HG03175 (cell line): ENCODE measurements at regions not wholly inside any gene's neighbourhood (a gene's known extent, or its start where the extent isn't known, plus 50 kb on each side); places are given as distances from the start of the nearest gene placed in this dataset.
"Not testable (repeated sequence)": the region's sequence is repeated elsewhere in the genome, so short reads cannot be mapped to it uniquely, and the experiment has no call there.

ENCODE experiments used
- ATAC-seq: cut with Tn5 transposase; IDR thresholded peaks from one replicate; pipeline ENCODE4 v1.9.1; 2021; ENCODE audit warnings: mild to moderate bottlenecking, moderate library complexity; ENCODE audit not compliant: unreplicated experiment

- ATAC-seq, result no peak
Measured at GRCh38 chr2:51335087-51336058, 303.4 kb upstream of the NRXN1 start.

DNA sequence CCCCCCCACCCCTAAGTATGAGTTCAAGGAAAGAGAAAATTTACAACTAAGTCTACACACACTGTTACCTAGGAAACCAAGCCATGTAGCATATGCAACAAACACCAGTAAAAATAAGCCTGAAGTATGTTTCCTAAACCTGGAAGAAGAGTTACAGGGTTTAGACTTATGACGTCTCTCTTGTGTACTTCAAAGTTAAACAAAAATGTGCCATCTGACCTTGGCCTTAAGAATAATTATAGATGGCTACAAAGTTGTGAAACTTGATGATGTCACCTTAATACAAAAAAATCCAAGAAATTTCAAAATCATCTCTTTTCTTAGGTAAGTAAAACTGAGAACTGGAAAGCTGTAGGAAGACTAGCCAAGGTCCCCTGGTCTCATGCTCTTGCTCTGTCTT is 297.6 kb upstream of the NRXN1 start:
- ATAC-seq, result no peak

- ATAC-seq, result no peak
Measured at GRCh38 chr2:51324051-51324450, 292.1 kb upstream of the NRXN1 start.

GRCh38 chr2:51322613-51323012 is 290.7 kb upstream of the NRXN1 start:
- no peak for ATAC-seq

DNA sequence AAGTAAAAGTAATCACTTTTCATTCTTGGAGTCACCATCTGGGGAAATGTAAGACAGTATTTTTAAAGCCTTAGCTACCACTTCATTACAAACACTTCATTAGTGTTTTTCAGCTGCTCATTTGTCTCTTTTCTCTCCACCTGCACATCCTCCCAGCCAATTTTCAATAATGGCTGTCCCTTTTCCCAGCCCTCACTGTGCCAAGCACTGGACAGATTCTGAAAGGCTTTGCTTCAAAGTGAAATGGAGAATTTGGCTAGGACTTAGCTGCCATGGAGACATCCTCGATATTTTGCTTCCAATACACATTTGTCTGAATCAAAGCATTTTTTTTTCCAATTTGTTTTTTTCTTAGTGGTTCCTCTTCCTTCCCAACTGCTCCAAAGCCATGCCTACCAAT is 272.4 kb upstream of the NRXN1 start:
- ATAC-seq, result no peak

GRCh38 chr2:51301381-51301780 is 269.4 kb upstream of the NRXN1 start:
- ATAC-seq, result no peak

- no peak for ATAC-seq
Measured at GRCh38 chr2:51299370-51299769, 267.4 kb upstream of the NRXN1 start.

DNA sequence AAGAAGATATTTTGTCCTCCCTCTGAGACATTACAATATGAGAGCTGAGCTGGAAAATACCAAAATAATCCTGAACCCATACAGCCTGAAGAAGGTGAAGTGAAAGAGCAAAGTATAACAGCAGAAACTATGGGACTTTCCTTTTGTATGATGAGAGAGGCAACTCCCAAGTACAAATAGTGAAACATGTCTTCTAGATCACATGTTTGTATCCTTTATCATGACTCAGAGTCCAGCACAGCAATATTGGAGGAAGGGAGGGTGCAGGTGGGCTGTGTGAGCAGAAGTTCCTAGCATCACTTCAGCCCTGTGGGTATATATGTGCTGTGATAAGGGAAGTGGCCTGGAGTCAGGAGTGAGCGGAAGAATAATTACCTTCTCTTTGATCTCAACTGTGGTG is 265.6 kb upstream of the NRXN1 start:
- ATAC-seq, result no peak

- no peak for ATAC-seq
Measured at GRCh38 chr2:51293566-51294200, 261.8 kb upstream of the NRXN1 start.

GRCh38 chr2:51291762-51292551 is 260.0 kb upstream of the NRXN1 start:
- no peak for ATAC-seq

GRCh38 chr2:51290725-51291124 is 258.8 kb upstream of the NRXN1 start:
- no peak for ATAC-seq

DNA sequence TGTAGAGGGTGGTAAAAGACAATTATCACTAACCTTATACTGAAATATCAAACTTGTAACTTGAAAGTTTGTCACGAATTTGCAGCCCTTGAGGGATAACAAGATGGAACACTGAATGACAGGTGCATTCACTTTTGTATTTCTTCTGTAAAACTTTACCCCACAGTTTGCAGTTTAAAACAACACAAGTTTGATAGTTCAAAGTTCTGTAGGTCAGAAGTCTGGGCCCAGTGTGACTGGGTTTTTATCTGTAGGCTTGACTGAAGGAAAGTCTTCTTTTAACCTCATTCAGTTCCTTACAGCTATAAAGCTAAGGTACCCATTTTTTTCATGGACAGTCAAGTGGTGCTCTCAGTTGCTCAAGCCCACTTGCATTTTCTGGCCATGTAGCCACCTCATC is 257.1 kb upstream of the NRXN1 start:
- ATAC-seq, result no peak

GRCh38 chr2:51268191-51268590 is 236.3 kb upstream of the NRXN1 start:
- no peak for ATAC-seq

GRCh38 chr2:51265539-51265938 is 233.6 kb upstream of the NRXN1 start:
- no peak for ATAC-seq

DNA sequence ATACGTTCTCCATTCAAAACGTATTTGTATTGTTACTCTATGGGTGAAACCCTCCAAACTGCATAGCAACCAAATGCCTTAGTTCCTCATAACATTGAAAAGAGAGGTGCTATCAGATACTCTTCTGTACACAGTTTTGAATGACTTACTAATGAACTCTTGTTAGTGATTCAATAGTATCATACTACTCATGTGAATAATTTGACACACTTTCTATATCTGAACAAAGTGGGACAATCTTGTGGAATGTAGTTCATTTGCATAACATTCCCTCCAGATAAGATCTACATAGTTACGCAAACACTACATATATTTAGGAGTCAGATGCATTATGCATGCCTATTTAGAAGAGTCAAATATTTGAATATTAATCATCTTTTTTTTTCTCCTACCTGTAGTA is 232.0 kb upstream of the NRXN1 start:
- no peak for ATAC-seq

DNA sequence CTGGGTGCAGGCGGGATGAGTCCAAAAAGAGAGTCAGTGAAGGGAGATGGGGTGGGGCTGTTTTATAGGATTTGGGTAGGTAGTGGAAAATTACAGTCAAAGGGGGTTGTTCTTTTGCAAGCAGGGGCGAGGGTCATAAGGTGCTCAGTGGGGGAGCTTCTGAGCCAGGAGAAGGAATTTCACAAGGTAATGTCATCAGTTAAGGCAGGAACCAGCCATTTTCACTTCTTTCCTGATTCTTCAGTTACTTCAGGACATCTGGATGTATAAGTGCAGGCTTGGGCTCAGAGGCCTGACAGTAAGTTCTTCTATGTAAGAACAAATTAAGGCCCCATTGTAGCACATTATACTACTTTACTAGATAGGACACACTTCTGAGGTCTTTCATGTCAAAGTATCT is 231.2 kb upstream of the NRXN1 start:
- ATAC-seq, result not testable (repeated sequence)

GRCh38 chr2:51258301-51258700 is 226.4 kb upstream of the NRXN1 start:
- no peak for ATAC-seq

- ATAC-seq, result no peak
Measured at GRCh38 chr2:51256736-51257135, 224.8 kb upstream of the NRXN1 start.

GRCh38 chr2:51251356-51251755 is 219.4 kb upstream of the NRXN1 start:
- ATAC-seq, result no peak

DNA sequence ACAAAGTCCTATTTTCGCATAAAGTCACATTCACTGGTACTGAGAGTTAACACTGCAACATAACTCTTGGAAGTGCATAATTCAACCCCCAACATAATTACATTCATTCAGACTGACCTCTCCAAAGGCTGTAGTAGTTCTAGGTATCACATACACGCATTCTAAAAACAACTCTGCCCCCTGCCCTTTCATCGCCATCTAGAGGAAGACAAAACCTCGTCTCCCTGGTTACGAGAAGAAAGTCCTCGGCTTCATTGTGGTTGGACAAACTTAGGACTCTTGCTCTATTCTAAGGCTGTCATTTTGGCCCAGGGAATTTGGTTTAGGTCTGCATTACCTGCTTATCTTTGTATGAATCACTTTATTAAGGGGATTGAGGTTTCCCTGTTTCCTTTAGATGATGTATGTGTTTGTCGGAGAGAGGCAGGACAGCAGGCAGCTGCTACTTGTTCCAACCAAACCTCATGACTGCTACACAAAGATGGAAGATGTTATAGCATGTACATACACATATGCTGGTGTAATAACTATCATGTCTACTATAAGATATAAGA is 215.4 kb upstream of the NRXN1 start:
- ATAC-seq, result no peak

GRCh38 chr2:51243892-51244535 is 212.1 kb upstream of the NRXN1 start:
- no peak for ATAC-seq
